ENCODE measurements at regions not wholly inside any gene's neighbourhood (a gene's known extent, or its start where the extent isn't known, plus 50 kb on each side); places are given as distances from the start of the nearest gene placed in this dataset.
A peak's percentile ranks its signal among the peaks of the same experiment; 100 is the strongest.

- TF ChIP-seq, protein P1, sequence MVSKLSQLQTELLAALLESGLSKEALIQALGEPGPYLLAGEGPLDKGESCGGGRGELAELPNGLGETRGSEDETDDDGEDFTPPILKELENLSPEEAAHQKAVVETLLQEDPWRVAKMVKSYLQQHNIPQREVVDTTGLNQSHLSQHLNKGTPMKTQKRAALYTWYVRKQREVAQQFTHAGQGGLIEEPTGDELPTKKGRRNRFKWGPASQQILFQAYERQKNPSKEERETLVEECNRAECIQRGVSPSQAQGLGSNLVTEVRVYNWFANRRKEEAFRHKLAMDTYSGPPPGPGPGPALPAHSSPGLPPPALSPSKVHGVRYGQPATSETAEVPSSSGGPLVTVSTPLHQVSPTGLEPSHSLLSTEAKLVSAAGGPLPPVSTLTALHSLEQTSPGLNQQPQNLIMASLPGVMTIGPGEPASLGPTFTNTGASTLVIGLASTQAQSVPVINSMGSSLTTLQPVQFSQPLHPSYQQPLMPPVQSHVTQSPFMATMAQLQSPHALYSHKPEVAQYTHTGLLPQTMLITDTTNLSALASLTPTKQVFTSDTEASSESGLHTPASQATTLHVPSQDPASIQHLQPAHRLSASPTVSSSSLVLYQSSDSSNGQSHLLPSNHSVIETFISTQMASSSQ (IDR thresholded peaks at IDR 0.05; ENCODE audit: low read depth): peak; percentile 74
- TF ChIP-seq, protein P1 (CRISPR knock-in tag; IDR thresholded peaks at IDR 0.05; ENCODE audit: borderline replicate concordance): peak; percentile 88
- TF ChIP-seq ZNF780A (CRISPR knock-in tag; IDR thresholded peaks at IDR 0.05): no peak
- peak; percentile 36 for TF ChIP-seq ZFY (CRISPR knock-in tag; IDR thresholded peaks at IDR 0.05)
- peak; percentile 43 for TF ChIP-seq SPEN (CRISPR knock-in tag; IDR thresholded peaks at IDR 0.05; ENCODE audit: low read depth)
- no peak for TF ChIP-seq FUBP1 (CRISPR knock-in tag; IDR thresholded peaks at IDR 0.05; ENCODE audit: borderline replicate concordance)
- no peak for TF ChIP-seq ZNF101 (CRISPR knock-in tag; IDR thresholded peaks at IDR 0.05; ENCODE audit: borderline replicate concordance, low read depth)
- peak; percentile 70; the same call in 1 of the 2 replicates for TF ChIP-seq ZBTB20 (CRISPR knock-in tag; IDR thresholded peaks at IDR 0.05; ENCODE audit: borderline replicate concordance, low read depth)
- peak; percentile 38; the same call in 1 of the 2 replicates for TF ChIP-seq NFYC (CRISPR knock-in tag; IDR thresholded peaks at IDR 0.05)
- TF ChIP-seq SOX6 (IDR thresholded peaks at IDR 0.05): no peak
- TF ChIP-seq SOX6 (CRISPR knock-in tag; IDR thresholded peaks at IDR 0.05): peak; percentile 91
- TF ChIP-seq FOSL1 (CRISPR knock-in tag; IDR thresholded peaks at IDR 0.05; ENCODE audit: borderline replicate concordance): peak; percentile 29; the same call in 1 of the 2 replicates
- no peak for TF ChIP-seq PAWR (CRISPR knock-in tag; IDR thresholded peaks at IDR 0.05; ENCODE audit: borderline replicate concordance)
- peak; percentile 59; the same call in 1 of the 2 replicates for TF ChIP-seq ZNF564 (CRISPR knock-in tag; IDR thresholded peaks at IDR 0.05)
- TF ChIP-seq, protein P2, sequence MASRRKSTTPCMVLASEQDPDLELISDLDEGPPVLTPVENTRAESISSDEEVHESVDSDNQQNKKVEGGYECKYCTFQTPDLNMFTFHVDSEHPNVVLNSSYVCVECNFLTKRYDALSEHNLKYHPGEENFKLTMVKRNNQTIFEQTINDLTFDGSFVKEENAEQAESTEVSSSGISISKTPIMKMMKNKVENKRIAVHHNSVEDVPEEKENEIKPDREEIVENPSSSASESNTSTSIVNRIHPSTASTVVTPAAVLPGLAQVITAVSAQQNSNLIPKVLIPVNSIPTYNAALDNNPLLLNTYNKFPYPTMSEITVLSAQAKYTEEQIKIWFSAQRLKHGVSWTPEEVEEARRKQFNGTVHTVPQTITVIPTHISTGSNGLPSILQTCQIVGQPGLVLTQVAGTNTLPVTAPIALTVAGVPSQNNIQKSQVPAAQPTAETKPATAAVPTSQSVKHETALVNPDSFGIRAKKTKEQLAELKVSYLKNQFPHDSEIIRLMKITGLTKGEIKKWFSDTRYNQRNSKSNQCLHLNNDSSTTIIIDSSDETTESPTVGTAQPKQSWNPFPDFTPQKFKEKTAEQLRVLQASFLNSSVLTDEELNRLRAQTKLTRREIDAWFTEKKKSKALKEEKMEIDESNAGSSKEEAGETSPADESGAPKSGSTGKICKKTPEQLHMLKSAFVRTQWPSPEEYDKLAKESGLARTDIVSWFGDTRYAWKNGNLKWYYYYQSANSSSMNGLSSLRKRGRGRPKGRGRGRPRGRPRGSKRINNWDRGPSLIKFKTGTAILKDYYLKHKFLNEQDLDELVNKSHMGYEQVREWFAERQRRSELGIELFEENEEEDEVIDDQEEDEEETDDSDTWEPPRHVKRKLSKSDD (CRISPR knock-in tag; IDR thresholded peaks at IDR 0.05; ENCODE audit: low read depth): 0 out of 2 replicates have a peak, but pooled peaks have one; percentile 22
- TF ChIP-seq KLF6 (CRISPR knock-in tag; IDR thresholded peaks at IDR 0.05): 0 out of 2 replicates have a peak, but pooled peaks have one; percentile 29
- no peak for TF ChIP-seq ATF7 (IDR thresholded peaks at IDR 0.05)
- peak; percentile 47; the same call in 1 of the 2 replicates for TF ChIP-seq ATF7 (CRISPR knock-in tag; IDR thresholded peaks at IDR 0.05)
Observed at GRCh38 chr20:22429175-22430153, 154.9 kb downstream of the FOXA2 start (continued).

Data from HepG2 (cell line).